ENCODE measurements at regions not wholly inside any gene's neighbourhood (a gene's known extent, or its start where the extent isn't known, plus 50 kb on each side); places are given as distances from the start of the nearest gene placed in this dataset.
"Not testable (repeated sequence)": the region's sequence is repeated elsewhere in the genome, so short reads cannot be mapped to it uniquely, and the experiment has no call there.

DNA sequence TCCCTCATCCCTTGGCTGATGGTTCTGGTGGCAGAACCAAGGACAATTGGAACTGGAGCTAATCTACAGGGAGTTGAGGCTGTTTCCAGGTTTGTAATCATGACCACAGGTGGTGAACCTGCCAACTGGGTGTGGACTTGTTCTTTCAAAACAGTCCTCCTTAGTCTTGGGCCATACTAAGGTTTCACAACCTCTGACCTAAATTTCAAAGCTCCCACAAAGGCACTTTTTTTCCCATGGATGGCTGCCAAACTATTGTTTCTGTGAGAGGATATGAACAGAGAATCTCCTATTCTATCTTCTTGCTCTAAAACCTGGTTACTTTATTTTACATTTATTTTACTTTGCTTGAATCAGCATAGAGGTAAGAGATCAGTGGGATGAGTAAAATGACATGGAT, 106.5 kb upstream of the IZUMO3 start:
- TF ChIP-seq, protein P1, sequence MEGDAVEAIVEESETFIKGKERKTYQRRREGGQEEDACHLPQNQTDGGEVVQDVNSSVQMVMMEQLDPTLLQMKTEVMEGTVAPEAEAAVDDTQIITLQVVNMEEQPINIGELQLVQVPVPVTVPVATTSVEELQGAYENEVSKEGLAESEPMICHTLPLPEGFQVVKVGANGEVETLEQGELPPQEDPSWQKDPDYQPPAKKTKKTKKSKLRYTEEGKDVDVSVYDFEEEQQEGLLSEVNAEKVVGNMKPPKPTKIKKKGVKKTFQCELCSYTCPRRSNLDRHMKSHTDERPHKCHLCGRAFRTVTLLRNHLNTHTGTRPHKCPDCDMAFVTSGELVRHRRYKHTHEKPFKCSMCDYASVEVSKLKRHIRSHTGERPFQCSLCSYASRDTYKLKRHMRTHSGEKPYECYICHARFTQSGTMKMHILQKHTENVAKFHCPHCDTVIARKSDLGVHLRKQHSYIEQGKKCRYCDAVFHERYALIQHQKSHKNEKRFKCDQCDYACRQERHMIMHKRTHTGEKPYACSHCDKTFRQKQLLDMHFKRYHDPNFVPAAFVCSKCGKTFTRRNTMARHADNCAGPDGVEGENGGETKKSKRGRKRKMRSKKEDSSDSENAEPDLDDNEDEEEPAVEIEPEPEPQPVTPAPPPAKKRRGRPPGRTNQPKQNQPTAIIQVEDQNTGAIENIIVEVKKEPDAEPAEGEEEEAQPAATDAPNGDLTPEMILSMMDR (IDR thresholded peaks at IDR 0.05; ENCODE audit: insufficient read depth, low read length): no peak
- DNase-seq (ENCODE audit: low read depth): no peak
- H3K4me3 ChIP-seq (ENCODE audit: low read depth, low read length): no peak overlapping the region

DNA sequence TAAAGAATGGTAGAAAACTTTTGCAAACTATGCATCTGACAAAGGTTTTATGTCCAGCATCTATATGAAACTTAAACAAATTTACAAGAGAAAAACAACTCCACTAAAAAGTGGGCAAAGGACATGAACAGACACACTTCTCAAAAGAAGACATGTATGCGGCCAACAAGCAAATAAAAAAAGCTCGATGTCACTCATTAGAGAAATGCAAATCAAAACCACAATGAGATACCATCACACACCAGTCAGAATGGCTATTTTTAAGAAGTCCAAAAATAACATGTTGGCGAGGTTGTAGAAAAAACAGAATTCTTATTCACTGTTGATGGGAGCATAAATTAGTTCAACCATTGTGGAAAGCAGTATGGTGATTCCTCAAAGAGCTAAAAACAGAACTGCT, 83.1 kb upstream of the IZUMO3 start:
- not testable (repeated sequence) for DNase-seq (ENCODE audit: low read depth); H3K4me3 ChIP-seq (ENCODE audit: low read depth, low read length)

DNA sequence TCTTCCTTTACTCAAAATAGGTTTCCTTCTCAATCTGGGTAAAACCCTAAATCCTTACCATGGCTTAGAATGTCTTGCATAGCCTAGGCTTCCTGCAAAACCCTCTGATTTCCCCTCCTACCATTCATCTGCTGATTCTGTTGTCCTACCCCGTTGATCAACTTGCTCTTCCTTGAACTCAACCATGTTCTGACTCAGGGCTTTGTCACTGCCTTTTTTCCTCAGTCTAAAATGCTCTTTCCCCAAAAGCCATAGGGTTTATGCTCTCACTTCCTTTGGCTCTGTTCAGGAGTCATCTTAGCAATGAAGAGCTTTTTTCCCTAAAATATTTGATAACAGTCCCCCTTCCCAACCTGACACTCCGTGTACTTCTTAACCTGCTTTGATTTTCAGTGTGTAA, 79.4 kb upstream of the IZUMO3 start:
- H3K4me3 ChIP-seq (ENCODE audit: low read depth, low read length): no peak overlapping the region
- DNase-seq (ENCODE audit: low read depth): no peak
- TF ChIP-seq, protein P1 (IDR thresholded peaks at IDR 0.05; ENCODE audit: insufficient read depth, low read length): no peak

DNA sequence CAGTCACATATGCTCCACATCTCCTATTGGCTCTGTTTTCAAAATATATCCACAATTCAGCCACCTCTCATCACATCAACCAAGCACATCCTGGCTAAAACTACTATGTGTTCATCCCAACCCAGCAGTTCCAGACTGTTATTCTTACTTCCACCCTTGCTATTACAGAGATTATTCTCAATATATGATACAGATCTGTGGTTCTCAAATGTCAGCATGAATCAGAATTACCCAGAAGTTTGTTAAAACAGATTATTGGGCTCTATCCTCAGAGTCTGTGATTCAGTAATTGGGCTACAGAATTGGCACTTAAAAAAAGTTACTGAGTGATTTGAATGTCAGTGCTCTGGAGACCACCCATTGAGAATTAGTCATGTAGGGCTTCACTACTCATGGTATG, 78.8 kb upstream of the IZUMO3 start:
- TF ChIP-seq, protein P1 (IDR thresholded peaks at IDR 0.05; ENCODE audit: insufficient read depth, low read length): no peak
- no peak overlapping the region for H3K4me3 ChIP-seq (ENCODE audit: low read depth, low read length)
- DNase-seq (ENCODE audit: low read depth): no peak

DNA sequence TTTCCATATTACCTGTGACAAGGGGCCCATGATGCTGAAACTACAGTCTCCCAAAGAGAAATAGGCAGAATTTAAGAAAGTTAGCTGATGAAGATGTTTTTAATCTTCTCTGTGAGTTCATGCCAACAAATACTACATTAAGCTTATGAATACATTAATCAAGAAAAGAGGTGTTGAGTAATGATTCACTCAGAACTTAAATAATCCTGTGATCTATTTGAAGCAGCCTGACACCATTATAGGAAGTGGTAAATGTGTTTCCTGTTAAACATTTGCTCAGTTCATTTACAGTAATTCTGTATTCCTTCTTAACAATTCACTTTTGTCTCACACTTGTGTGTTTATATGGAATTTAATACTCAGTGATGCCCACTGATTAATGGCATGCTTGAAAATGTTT, 75.0 kb upstream of the IZUMO3 start:
- H3K4me3 ChIP-seq (ENCODE audit: low read depth, low read length): no peak overlapping the region
- DNase-seq (ENCODE audit: low read depth): no peak
- TF ChIP-seq, protein P1 (IDR thresholded peaks at IDR 0.05; ENCODE audit: insufficient read depth, low read length): no peak

DNA sequence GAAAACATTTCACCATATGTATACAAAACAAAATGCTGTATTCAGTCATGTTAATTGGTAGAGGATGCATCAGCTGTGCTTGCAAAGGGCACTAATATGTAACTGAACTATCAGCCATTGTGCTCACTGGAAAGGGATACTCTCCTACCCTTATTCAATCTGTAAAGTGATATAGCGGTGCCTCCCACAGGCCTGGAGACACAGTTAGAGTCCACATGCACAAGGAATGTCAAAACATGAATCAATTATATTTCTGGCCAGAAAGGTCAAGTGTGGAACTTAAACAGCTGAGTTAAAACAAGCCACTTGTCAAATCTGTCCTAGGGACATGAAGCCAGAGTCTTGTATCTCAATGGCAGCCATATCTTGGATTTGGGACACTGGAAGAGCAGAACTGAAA, 71.2 kb upstream of the IZUMO3 start:
- TF ChIP-seq, protein P1 (IDR thresholded peaks at IDR 0.05; ENCODE audit: insufficient read depth, low read length): no peak
- peak; percentile 2 for DNase-seq (ENCODE audit: low read depth)
- no peak overlapping the region for H3K4me3 ChIP-seq (ENCODE audit: low read depth, low read length)

DNA sequence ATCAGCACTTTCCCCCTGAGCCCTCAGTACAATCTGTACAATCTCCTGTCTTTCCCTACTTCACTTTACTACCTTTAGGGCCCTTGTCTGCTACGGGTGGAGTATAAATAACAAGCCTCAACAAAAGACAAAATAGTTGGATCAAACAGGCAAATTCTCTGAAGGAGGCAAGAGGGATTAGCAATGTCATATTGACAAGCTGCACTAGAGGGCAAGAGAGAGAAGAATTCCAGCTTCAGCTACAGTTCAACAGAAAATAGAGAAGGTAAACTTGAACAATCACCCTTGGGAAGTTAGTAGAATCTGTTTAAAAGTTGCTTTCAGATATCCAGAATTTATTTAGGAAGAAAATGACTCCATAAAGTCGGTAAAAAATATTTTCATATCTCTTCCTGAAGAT, 68.4 kb upstream of the IZUMO3 start:
- DNase-seq (ENCODE audit: low read depth): no peak
- TF ChIP-seq, protein P1 (IDR thresholded peaks at IDR 0.05; ENCODE audit: insufficient read depth, low read length): no peak
- H3K4me3 ChIP-seq (ENCODE audit: low read depth, low read length): no peak overlapping the region
